GM21515 (cell line): ENCODE measurements at regions not wholly inside any gene's neighbourhood (a gene's known extent, or its start where the extent isn't known, plus 50 kb on each side); places are given as distances from the start of the nearest gene placed in this dataset.
A peak's percentile ranks its signal among the peaks of the same experiment; 100 is the strongest.

Experiments
- ATAC-seq: cut with Tn5 transposase; IDR thresholded peaks from one replicate; pipeline ENCODE4 v1.9.1; 2021; ENCODE audit not compliant: unreplicated experiment

DNA sequence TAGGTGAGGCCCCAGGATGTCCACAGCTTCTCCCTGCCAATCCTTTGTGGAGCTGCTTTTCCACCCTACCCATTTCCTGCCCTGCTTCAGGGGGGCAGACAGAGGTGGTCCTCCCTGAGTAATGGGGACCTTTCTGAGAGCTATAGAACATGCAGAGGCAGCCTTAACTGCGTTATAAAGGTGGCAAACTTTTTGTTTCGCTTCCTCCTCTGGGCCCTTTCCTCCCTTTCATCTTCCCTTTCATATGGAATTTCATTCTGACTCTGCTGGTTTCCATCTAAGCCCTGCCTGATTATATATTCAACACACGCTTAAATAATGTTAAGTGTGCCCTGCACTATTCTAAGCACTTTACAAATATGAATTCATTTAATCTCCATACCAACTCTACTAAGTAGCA, 169.3 kb upstream of the E2F8 start:
- ATAC-seq, result no peak

DNA sequence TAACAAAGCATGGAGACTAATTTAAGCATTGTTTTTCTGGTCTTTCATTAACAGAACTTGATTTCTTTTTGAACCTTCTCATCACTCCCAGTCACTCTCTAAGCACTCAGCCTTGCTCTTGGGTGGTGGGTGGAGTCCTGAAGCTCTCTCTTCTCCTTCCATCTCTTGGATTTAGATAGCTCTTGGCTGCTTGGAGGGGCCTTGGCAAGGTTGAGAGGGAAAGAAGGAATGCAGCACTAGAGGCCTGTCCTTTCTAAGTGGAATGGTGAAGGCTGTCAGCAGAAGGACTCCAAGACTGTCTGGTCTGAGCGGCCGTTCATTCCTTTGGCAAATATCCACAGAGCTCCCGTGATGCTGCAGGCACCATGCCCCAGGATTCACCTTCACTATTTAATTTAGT, 168.6 kb upstream of the E2F8 start:
- ATAC-seq, result no peak

DNA sequence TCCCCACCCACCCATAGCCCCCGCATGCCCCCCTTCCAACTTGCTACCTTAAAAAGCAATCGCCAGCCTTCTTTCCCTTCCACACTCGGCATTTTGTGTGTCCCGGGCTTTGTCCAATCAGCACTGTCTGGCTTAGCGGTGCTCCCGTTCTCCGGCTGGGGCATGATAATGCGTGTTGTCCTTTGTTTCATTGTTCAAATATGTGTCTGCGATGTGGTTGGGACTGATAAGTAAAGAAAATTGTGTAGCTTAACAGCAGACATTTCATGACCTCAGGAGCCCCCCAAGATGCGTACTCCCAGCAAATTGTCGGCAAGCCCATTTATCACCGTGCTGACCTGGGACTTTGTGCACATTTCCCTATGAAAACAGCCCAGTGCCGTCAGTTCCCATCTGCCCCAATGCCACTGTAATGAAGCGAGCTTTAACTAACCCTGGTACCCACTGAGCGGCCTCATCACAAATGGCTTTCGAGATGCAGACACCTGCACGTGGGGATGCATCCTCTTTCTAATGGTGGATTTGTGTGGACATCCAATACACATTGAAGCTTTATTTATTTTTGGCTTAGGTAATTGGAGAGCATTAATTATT, 167.0 kb upstream of the E2F8 start:
- no peak for ATAC-seq

GRCh38 chr11:19405966-19406365, 165.2 kb upstream of the E2F8 start:
- ATAC-seq, result no peak

- no peak for ATAC-seq
Measured at GRCh38 chr11:19404787-19405186, 164.0 kb upstream of the E2F8 start.

GRCh38 chr11:19403196-19403895, 162.6 kb upstream of the E2F8 start:
- ATAC-seq, result no peak

GRCh38 chr11:19400296-19400695, 159.6 kb upstream of the E2F8 start:
- ATAC-seq, result no peak

- no peak for ATAC-seq
Measured at GRCh38 chr11:19398772-19399527, 158.2 kb upstream of the E2F8 start.

DNA sequence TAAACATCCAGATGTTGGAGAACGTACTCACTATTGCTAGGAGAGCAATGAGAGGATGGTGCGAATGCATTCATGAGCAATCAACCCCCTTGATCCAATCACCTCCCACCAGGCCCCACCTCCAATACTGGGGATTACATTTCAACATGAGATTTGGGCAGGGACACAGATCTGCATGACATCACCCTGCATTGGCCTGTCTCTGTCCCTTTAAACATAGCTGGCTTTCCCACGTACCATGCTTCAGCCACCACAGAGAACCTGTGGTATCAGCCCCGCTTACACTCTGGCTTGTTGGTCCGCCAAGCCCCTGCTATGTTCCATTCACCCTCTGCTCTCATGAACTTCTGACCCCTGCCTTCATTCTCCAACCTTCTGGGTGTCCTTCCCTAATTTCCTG, 157.5 kb upstream of the E2F8 start:
- no peak for ATAC-seq

DNA sequence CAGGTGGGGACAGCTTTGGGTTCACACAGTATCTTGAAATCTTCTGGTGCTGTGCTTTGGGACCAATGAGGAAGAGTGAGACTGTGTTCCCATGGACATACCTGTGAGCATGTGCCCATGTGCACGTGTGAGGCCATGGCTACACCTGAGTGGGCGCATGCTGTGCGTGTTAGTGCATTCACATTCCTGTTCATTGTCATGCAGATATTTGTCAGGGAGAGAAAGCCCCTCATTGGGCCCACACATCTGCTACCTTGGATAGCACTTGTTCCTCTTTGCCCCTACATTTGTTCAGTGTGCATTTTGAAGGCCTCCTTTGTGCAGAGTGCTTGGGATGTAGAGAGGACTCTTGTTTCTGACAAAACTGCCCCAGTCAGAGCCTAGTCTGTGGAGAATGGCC, 154.3 kb upstream of the E2F8 start:
- no peak for ATAC-seq

- ATAC-seq, result peak; percentile 72
Measured at GRCh38 chr11:19394525-19395016, 153.8 kb upstream of the E2F8 start.

GRCh38 chr11:19393941-19394340, 153.2 kb upstream of the E2F8 start:
- ATAC-seq, result no peak

DNA sequence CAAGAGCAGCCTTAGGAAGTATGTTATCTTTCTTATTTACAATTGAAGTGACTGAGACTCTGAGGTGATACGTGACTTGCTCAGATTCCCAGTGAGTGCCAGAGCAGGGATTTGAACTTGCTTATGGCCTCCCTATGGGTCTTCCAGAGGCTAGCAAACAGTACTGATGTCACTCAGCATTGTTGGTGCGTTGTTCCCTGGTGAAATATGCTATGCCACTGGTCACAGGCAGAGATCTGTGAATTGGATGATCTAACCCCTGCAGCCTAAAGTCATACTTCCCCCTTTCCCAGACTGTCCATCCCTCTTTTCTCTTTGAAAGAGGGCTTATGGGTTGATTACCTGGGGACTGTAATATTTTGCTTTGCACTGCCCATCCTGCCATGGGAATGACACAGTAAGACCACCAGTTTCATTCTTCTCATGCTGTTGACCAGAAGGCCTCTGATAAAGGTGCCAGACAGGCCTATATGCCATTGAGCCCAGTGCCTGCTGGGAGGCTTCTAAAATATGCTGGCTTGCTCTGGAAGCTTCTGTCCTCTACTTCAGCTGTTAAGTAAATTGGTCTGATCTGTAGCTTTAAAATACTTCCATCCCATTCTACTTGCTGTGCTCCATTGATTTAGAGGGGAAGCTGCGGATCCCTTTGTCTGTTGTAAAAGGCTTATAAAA, 152.2 kb upstream of the E2F8 start:
- ATAC-seq, result no peak

DNA sequence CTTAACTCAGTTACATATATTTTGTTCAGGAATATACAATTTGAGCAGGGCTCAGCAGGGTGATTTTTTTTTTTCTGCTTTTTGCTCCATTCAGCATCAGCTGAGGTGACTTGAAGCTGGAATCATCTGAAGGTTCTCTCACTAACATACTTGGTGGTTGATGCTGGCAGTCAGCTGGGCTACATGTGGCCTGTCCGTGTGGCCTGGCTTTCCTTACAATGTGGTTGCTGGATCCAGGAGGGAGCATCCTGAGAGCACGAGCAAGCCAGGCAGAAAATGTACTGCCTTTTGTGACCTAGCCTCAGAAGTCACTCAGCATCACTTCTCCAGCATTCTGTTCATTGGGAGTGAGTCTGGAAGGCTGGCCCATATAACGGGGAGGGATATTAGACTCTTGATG, 151.6 kb upstream of the E2F8 start:
- no peak for ATAC-seq

DNA sequence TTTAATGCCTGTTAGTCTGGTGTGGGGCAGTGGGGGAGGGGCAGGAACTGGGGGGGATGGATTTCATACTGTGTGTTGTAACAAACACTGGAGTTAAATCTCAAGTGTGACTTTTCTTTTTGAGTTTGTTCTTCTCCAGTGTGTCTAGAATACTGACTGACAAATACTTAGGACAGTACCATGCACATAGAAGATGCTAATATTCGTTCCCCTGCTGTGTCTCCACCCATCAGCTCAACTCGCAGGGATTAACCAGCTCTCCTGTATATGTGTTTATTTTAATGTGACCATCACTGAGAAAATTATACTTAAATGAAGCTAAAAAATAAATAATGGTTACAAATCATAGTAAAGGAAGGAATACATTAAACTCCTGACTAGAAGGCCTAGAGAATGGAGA, 150.9 kb upstream of the E2F8 start:
- no peak for ATAC-seq

GRCh38 chr11:19391026-19391425, 150.3 kb upstream of the E2F8 start:
- no peak for ATAC-seq

DNA sequence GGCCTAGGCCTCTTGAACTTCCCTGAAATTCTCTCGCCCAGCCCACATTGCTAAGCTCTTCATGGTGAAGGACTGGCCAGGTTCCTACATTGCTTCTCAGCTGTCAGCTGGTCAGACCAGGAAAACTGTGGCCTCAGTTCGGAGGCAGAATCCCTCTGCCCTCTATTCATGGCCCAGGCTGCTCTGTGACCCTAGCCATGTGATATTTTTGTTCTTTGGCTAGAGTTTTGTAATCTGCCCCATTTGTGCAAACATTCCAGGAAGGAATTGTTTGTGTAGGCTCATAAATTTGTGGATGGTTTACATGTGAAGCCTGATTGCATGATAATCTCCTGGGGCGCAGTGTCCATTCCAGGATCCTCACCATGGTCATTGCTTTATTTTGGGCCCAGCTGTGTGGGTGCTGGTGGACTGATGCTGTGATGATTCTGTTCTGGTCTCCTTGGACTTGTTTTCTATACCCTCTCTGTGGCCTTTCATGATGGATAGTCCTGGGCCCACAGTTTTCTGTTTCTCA, 149.1 kb upstream of the E2F8 start:
- no peak for ATAC-seq

GRCh38 chr11:19382131-19382611, 141.4 kb upstream of the E2F8 start:
- ATAC-seq, result no peak

DNA sequence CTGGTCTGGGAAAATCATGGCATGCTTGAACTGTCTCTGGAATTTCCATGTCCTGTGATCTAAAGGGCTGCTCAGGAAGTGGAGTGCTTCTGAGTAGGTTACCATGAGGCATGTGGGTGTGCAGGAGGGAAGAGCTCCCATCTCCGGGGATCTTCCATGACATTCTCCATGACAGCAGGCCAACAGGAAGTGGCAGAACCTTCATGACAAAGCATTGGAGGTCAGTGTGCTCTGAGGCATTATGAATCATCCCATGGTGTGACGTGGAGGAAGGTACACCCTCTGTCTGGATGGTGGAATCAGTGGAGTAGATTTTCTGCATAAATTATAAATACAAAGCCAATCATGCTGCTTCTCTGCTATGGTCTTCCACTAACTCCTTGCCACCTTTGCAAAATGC, 139.6 kb upstream of the E2F8 start:
- no peak for ATAC-seq

DNA sequence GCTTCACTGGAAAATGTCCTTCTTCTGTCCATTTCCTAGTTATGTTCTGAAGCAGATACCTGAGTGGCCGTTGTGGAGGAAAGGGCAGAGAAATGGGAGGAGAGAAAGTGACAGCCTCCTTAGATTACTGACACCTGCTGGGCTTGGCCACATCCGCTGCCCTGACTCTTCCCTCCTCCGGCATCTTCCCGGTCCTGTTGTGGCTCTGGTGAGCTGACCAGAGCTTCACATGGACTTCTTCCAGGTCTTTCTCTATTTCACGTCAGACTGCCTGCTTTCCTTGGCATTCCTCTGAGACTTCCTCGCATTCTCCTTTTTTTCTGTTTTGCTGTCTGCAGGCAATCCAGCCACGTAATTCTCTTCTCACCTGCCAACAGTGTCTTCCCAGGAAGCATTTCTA, 138.7 kb upstream of the E2F8 start:
- ATAC-seq, result no peak

DNA sequence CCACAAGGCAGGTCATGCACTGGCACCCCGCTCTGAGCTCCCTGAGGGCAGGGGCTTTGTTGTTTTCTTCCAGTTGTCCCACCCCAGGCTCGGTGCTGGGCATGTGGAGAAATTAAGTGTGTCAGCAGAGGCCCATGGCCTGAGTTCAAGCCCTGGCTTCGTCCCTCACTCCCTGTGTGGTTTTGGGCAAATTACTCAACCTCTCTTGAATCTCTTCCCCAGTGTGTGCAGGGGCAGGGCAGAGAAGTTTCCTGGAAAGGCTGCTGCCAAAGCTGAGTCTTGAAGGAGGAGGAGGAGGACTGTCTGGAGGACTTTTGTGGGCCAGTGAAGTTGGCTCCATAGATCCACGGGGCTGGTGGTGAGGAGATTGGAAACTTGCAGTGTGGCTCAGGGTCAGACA, 138.1 kb upstream of the E2F8 start:
- ATAC-seq, result no peak
